Stimulated activated CD8-positive, alpha-beta memory T cell treated with anti-CD3 and anti-CD28 coated beads, Interleukin-15, amount 100 ng/mL, for 48 hours (primary cell): ENCODE measurements at regions not wholly inside any gene's neighbourhood (a gene's known extent, or its start where the extent isn't known, plus 50 kb on each side); places are given as distances from the start of the nearest gene placed in this dataset.
"Not testable (repeated sequence)": the region's sequence is repeated elsewhere in the genome, so short reads cannot be mapped to it uniquely, and the experiment has no call there.

Experiments
- DNase-seq, 2 donors: peaks; one replicate each; pipeline ENCODE4 v3.0.0-alpha.2; 2020; ENCODE audit warnings: low read depth in 2 of 2

- no peak for DNase-seq
Measured at GRCh38 chr2:121047383-121047782, 237.6 kb downstream of the TFCP2L1 start.

- DNase-seq: no peak
Measured at GRCh38 chr2:121049131-121049530, 235.9 kb downstream of the TFCP2L1 start.

GRCh38 chr2:121049950-121050585 is 234.9 kb downstream of the TFCP2L1 start:
- no peak for DNase-seq

- DNase-seq: no peak
Measured at GRCh38 chr2:121051311-121051710, 233.7 kb downstream of the TFCP2L1 start.

GRCh38 chr2:121052023-121052422 is 233.0 kb downstream of the TFCP2L1 start:
- DNase-seq: no peak

GRCh38 chr2:121052521-121052920 is 232.5 kb downstream of the TFCP2L1 start:
- no peak for DNase-seq

GRCh38 chr2:121055088-121055487 is 229.9 kb downstream of the TFCP2L1 start:
- no peak for DNase-seq

- DNase-seq: no peak
Measured at GRCh38 chr2:121055501-121055900, 229.5 kb downstream of the TFCP2L1 start.

GRCh38 chr2:121058852-121059558 is 226.0 kb downstream of the TFCP2L1 start:
- no peak for DNase-seq

- no peak for DNase-seq
Measured at GRCh38 chr2:121059651-121060649, 225.1 kb downstream of the TFCP2L1 start.

- DNase-seq: no peak
Measured at GRCh38 chr2:121061633-121062032, 223.4 kb downstream of the TFCP2L1 start.

GRCh38 chr2:121063471-121063870 is 221.5 kb downstream of the TFCP2L1 start:
- no peak for DNase-seq

- DNase-seq: no peak
Measured at GRCh38 chr2:121064186-121064585, 220.8 kb downstream of the TFCP2L1 start.

- no peak for DNase-seq
Measured at GRCh38 chr2:121065239-121065638, 219.8 kb downstream of the TFCP2L1 start.

- DNase-seq: no peak
Measured at GRCh38 chr2:121066526-121066925, 218.5 kb downstream of the TFCP2L1 start.

- no peak for DNase-seq
Measured at GRCh38 chr2:121068851-121069250, 216.2 kb downstream of the TFCP2L1 start.

- DNase-seq: no peak
Measured at GRCh38 chr2:121069434-121069969, 215.5 kb downstream of the TFCP2L1 start.

- DNase-seq: not testable (repeated sequence)
Measured at GRCh38 chr2:121070061-121070460, 214.9 kb downstream of the TFCP2L1 start.

GRCh38 chr2:121071034-121071504 is 213.9 kb downstream of the TFCP2L1 start:
- peak in 1 of 2 donors; percentile 30 for DNase-seq

- DNase-seq: no peak
Measured at GRCh38 chr2:121072784-121073183, 212.2 kb downstream of the TFCP2L1 start.

- DNase-seq: no peak
Measured at GRCh38 chr2:121073320-121074210, 211.4 kb downstream of the TFCP2L1 start.
